Activated T-helper 9 cell treated with anti-CD3 and anti-CD28 coated beads, Interleukin-2, amount 50 U/mL, for 16 hours (primary cell): ENCODE measurements at regions not wholly inside any gene's neighbourhood (a gene's known extent, or its start where the extent isn't known, plus 50 kb on each side); places are given as distances from the start of the nearest gene placed in this dataset.

Source experiments
- DNase-seq: peaks from one replicate; pipeline ENCODE4 v3.0.0-alpha.2; 2020; ENCODE audit warnings: low read depth

- no peak for DNase-seq
Observed at GRCh38 chr12:69096669-69097335, 142.6 kb upstream of the CPSF6 start.

GRCh38 chr12:69097619-69098368 is 141.6 kb upstream of the CPSF6 start:
- no peak for DNase-seq

GRCh38 chr12:69099201-69099837 is 140.1 kb upstream of the CPSF6 start:
- DNase-seq = no peak

- DNase-seq = no peak
Observed at GRCh38 chr12:69101505-69101904, 137.9 kb upstream of the CPSF6 start.

GRCh38 chr12:69102856-69103255 is 136.5 kb upstream of the CPSF6 start:
- no peak for DNase-seq

GRCh38 chr12:69105101-69105962 is 134.0 kb upstream of the CPSF6 start:
- DNase-seq = no peak

GRCh38 chr12:69106482-69107118 is 132.8 kb upstream of the CPSF6 start:
- DNase-seq = no peak

GRCh38 chr12:69107541-69107940 is 131.8 kb upstream of the CPSF6 start:
- no peak for DNase-seq

GRCh38 chr12:69108037-69108436 is 131.3 kb upstream of the CPSF6 start:
- no peak for DNase-seq

- DNase-seq = no peak
Observed at GRCh38 chr12:69112616-69113015, 126.8 kb upstream of the CPSF6 start.

GRCh38 chr12:69115099-69115498 is 124.3 kb upstream of the CPSF6 start:
- no peak for DNase-seq

GRCh38 chr12:69115951-69116350 is 123.4 kb upstream of the CPSF6 start:
- no peak for DNase-seq

GRCh38 chr12:69117566-69118266 is 121.7 kb upstream of the CPSF6 start:
- DNase-seq = no peak

- no peak for DNase-seq
Observed at GRCh38 chr12:69118516-69118915, 120.9 kb upstream of the CPSF6 start.

- no peak for DNase-seq
Observed at GRCh38 chr12:69119770-69120169, 119.6 kb upstream of the CPSF6 start.

GRCh38 chr12:69120354-69120753 is 119.0 kb upstream of the CPSF6 start:
- no peak for DNase-seq

- no peak for DNase-seq
Observed at GRCh38 chr12:69123311-69123710, 116.1 kb upstream of the CPSF6 start.

GRCh38 chr12:69123919-69124638 is 115.3 kb upstream of the CPSF6 start:
- DNase-seq = no peak

- no peak for DNase-seq
Observed at GRCh38 chr12:69129017-69129416, 110.4 kb upstream of the CPSF6 start.

GRCh38 chr12:69129564-69129963 is 109.8 kb upstream of the CPSF6 start:
- DNase-seq = no peak

- no peak for DNase-seq
Observed at GRCh38 chr12:69130064-69130463, 109.3 kb upstream of the CPSF6 start.
